Ishikawa (cell line): ENCODE measurements at regions not wholly inside any gene's neighbourhood (a gene's known extent, or its start where the extent isn't known, plus 50 kb on each side); places are given as distances from the start of the nearest gene placed in this dataset.
A peak's percentile ranks its signal among the peaks of the same experiment; 100 is the strongest.

ENCODE experiments used
- CEBPB ChIP-seq: IDR thresholded peaks from 2 replicates; pipeline ENCODE4 v1.6.1; 2012
- CREB1 ChIP-seq: IDR thresholded peaks from 2 replicates; pipeline ENCODE4 v1.6.1; 2012; ENCODE audit warnings: low read depth
- EGR1 ChIP-seq: IDR thresholded peaks from 2 replicates; pipeline ENCODE4 v1.6.1; 2012
- EP300 ChIP-seq: IDR thresholded peaks from 2 replicates; pipeline ENCODE4 v1.6.1; 2012; ENCODE audit warnings: borderline replicate concordance
- FOXM1 ChIP-seq: IDR thresholded peaks from 2 replicates; pipeline ENCODE4 v1.6.1; 2012; ENCODE audit warnings: low read depth, borderline replicate concordance
- NFIC ChIP-seq: IDR thresholded peaks from 2 replicates; pipeline ENCODE4 v1.6.1; 2012
- RAD21 ChIP-seq: IDR thresholded peaks from 2 replicates; pipeline ENCODE4 v1.6.1; 2012; ENCODE audit warnings: low read depth
- TAF1 ChIP-seq: IDR thresholded peaks from 2 replicates; pipeline ENCODE4 v1.6.1; 2012; ENCODE audit warnings: low read depth, mild to moderate bottlenecking
- TCF12 ChIP-seq: IDR thresholded peaks from 2 replicates; pipeline ENCODE4 v1.6.1; 2012; ENCODE audit warnings: low read depth
- TEAD4 ChIP-seq: IDR thresholded peaks from 2 replicates; pipeline ENCODE4 v1.6.1; 2012
- YY1 ChIP-seq: IDR thresholded peaks from 2 replicates; pipeline ENCODE4 v1.6.1; 2012; ENCODE audit warnings: low read depth
- ZBTB7A ChIP-seq: IDR thresholded peaks from 2 replicates; pipeline ENCODE4 v1.6.1; 2012; ENCODE audit warnings: low read depth
- TF ChIP-seq, protein P1 (sequence below): IDR thresholded peaks from 2 replicates; pipeline ENCODE4 v1.6.1; 2012
- TF ChIP-seq, protein P2 (sequence below): IDR thresholded peaks from 2 replicates; pipeline ENCODE4 v1.6.1; 2012
- TF ChIP-seq, protein P3 (sequence below): IDR thresholded peaks from 2 replicates; pipeline ENCODE4 v1.6.1; 2012; ENCODE audit warnings: low read depth, mild to moderate bottlenecking

DNA sequence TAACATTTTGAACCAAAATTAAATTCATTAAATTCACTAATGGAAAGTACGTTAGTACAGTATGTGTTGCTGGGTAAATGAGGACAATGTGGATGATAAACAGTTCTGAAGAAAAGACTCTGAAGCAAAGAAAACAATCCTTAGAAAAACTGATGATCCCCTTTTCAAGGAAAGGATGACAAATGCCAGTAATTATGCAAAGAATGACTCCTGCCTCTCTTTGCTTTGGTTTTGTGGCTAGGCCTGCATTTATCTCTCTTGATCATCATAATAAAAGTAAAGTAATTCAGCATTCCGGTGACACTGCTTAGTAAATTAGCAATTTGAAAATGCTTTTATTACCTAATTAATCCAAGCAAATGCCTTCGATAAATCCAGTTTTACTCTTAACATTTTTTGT lies 652.2 kb upstream of the DIPK2B start:
- TF ChIP-seq, protein P1, sequence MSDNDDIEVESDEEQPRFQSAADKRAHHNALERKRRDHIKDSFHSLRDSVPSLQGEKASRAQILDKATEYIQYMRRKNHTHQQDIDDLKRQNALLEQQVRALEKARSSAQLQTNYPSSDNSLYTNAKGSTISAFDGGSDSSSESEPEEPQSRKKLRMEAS: no peak
- TF ChIP-seq, protein P2, sequence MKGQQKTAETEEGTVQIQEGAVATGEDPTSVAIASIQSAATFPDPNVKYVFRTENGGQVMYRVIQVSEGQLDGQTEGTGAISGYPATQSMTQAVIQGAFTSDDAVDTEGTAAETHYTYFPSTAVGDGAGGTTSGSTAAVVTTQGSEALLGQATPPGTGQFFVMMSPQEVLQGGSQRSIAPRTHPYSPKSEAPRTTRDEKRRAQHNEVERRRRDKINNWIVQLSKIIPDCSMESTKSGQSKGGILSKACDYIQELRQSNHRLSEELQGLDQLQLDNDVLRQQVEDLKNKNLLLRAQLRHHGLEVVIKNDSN: no peak
- TF ChIP-seq TCF12: no peak
- TF ChIP-seq NFIC: no peak
- TF ChIP-seq CREB1: no peak
- TF ChIP-seq TAF1: no peak
- TF ChIP-seq EGR1: no peak
- TF ChIP-seq ZBTB7A: no peak
- no peak for TF ChIP-seq FOXM1
- no peak for TF ChIP-seq EP300
- no peak for TF ChIP-seq CEBPB
- no peak for TF ChIP-seq RAD21
- no peak for TF ChIP-seq YY1
- no peak for TF ChIP-seq TEAD4
- TF ChIP-seq, protein P3, sequence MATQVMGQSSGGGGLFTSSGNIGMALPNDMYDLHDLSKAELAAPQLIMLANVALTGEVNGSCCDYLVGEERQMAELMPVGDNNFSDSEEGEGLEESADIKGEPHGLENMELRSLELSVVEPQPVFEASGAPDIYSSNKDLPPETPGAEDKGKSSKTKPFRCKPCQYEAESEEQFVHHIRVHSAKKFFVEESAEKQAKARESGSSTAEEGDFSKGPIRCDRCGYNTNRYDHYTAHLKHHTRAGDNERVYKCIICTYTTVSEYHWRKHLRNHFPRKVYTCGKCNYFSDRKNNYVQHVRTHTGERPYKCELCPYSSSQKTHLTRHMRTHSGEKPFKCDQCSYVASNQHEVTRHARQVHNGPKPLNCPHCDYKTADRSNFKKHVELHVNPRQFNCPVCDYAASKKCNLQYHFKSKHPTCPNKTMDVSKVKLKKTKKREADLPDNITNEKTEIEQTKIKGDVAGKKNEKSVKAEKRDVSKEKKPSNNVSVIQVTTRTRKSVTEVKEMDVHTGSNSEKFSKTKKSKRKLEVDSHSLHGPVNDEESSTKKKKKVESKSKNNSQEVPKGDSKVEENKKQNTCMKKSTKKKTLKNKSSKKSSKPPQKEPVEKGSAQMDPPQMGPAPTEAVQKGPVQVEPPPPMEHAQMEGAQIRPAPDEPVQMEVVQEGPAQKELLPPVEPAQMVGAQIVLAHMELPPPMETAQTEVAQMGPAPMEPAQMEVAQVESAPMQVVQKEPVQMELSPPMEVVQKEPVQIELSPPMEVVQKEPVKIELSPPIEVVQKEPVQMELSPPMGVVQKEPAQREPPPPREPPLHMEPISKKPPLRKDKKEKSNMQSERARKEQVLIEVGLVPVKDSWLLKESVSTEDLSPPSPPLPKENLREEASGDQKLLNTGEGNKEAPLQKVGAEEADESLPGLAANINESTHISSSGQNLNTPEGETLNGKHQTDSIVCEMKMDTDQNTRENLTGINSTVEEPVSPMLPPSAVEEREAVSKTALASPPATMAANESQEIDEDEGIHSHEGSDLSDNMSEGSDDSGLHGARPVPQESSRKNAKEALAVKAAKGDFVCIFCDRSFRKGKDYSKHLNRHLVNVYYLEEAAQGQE: no peak

DNA sequence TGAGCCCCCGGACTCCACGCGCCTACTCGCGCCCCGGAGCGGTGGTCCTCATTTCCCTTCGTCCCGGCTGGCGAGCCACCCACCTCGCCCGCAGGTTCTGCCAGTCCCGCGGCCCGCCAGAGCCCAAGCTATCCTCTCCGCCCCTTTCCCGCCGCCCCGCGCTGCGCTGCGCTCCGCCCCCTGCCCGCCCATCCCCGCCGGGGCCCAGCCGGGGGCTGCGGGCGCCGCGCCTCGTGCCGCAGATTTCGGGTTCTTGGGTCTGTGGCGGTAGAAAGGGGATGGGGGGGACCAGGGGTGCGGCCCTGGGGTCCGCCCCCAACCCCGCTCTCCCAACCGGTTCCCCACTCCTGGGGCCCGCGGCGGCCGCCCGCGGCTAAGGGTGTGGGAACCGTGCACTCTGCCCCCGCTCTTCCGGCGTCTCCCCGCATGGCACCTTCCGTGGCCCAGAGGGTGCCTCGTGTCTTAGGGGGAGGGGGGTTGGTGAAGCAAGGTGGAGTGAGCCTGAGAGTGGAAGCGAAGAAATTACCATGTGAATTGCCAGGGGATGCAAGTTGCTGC lies 650.8 kb upstream of the DIPK2B start:
- TF ChIP-seq YY1: no peak
- no peak for TF ChIP-seq NFIC
- no peak for TF ChIP-seq EP300
- TF ChIP-seq TAF1: peak; percentile 62; the same call in 1 of the 2 replicates
- no peak for TF ChIP-seq FOXM1
- no peak for TF ChIP-seq CEBPB
- TF ChIP-seq, protein P3: no peak
- TF ChIP-seq, protein P1: peak; percentile 87
- TF ChIP-seq, protein P2: no peak
- TF ChIP-seq TCF12: no peak
- no peak for TF ChIP-seq CREB1
- no peak for TF ChIP-seq ZBTB7A
- no peak for TF ChIP-seq TEAD4
- TF ChIP-seq EGR1: no peak
- TF ChIP-seq RAD21: no peak

DNA sequence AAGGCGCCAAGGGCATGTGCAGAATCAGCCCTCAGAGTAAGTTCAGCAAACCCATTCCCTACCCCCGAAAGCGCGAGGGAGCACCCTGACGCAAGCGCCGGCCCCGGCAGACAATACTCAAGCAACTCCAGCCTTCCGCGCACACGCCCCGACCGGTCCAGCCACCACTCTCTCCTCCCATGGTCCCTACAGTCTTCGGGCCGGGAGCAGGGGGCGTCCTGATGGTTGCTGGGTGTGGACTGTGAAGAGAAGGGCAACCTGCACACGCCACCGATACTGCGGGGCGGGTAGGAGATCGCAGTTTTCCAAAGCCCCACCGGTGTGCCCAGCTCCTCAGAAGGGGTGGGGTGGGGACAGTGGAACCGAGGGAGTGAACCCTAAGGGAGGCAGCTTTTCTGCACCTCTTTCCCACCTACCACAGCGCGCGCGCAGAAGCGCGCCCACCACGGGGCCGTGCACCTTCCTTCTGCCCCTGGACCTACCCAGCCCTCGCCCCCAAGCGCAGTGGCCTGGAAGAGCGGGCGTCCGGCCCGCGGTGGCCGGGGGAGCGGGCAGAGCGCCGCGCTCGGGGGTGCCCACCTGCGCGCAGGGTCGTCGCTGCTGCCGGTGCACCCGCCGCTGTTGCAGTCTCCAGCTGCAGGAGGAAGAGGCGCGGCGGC lies 650.2 kb upstream of the DIPK2B start:
- no peak; the same call in 1 of the 2 replicates for TF ChIP-seq TCF12
- TF ChIP-seq, protein P1: peak; percentile 52; the same call in 1 of the 2 replicates
- TF ChIP-seq, protein P3: no peak
- TF ChIP-seq, protein P2: no peak
- TF ChIP-seq YY1: no peak
- no peak for TF ChIP-seq CEBPB
- no peak for TF ChIP-seq NFIC
- TF ChIP-seq FOXM1: no peak
- TF ChIP-seq RAD21: no peak
- no peak for TF ChIP-seq CREB1
- no peak for TF ChIP-seq TAF1
- peak; percentile 68; the same call in 1 of the 2 replicates for TF ChIP-seq ZBTB7A
- TF ChIP-seq TEAD4: no peak
- TF ChIP-seq EGR1: no peak
